Inferior parietal cortex (tissue), 1 donor: ENCODE measurements at regions not wholly inside any gene's neighbourhood (a gene's known extent, or its start where the extent isn't known, plus 50 kb on each side); places are given as distances from the start of the nearest gene placed in this dataset.
A peak's percentile ranks its signal among the peaks of the same experiment; 100 is the strongest.
"Not testable (repeated sequence)": the region's sequence is repeated elsewhere in the genome, so short reads cannot be mapped to it uniquely, and the experiment has no call there.

Source experiments
- DNase-seq: peaks from one replicate; pipeline ENCODE4 v3.0.0-alpha.2; 2016; ENCODE audit errors: extremely low spot score

DNA sequence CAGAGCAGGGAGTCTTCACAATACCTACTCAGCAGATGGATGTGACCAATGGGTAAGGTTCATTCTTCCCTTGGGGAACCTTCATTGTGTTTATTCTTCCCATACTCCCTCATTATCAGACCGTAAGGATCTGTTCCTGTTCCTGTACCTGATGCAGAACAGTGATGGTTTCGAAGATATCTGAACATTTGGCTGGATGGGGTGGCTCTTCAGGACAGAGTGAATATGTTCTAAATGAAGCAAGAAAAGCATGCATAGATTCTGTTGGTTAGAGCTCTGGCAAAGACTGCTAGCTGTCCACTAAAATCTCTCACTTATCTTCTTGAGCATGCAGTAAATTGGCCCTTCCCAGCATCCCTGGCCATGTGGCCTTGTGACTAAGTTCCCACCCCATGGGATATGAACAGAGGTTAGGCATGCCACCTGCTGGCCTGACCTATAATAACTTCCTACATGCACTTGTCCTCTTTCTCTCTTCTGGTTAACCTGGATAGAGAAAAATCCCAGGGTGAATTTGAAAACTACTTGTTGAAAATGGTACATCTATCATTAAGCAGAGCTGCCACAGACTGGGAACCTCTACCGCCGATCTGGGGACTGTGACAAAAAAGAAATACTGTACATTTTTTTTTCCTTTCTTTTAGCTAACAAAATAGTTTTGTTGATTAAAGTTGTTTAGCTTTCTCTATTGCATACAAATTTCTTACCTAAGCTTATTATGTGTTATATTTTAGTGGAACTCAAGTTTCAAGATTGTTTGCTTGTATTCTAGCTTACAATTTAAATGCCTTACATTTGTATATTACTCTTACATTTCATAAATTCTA lies 60.0 kb upstream of the BANK1 start:
- DNase-seq, result peak; percentile 40

DNA sequence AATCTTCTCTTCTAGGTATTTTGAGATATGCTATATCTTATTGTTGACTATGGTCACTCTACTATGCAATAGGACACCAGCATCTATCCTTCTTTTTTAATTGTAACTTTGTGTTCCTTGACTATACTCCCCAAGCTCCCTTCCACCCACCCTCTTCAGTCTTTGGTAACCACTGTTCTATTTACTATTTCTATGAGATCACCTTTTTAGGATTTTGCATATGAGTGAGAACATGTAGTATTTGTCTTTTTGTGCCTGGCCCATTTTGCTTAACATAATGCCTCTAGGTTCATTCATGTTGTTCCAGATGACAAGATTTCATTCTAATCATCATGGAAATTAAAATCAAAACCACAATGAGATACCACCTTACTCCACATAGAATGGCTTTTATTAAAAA lies 63.3 kb upstream of the BANK1 start:
- DNase-seq, result no peak

DNA sequence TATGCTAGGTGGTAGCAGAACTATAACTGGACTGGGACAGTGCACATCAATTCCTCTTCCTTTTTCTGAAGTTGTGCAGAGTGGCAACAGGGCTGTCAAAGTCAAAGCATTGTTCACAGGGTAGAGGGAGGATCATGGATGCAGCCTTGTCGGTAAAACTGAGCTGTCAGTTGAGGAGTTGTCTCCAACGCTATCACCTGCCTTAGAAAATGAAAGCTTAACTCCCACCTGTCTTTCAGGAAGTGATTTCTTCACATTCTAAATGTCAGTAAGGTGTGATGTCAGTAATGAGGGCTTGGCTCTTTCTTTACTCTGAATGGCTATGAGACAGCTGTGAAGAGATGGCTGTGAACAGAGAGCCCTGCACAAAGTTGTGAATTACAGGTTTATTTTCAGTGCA lies 66.4 kb upstream of the BANK1 start:
- no peak for DNase-seq

DNA sequence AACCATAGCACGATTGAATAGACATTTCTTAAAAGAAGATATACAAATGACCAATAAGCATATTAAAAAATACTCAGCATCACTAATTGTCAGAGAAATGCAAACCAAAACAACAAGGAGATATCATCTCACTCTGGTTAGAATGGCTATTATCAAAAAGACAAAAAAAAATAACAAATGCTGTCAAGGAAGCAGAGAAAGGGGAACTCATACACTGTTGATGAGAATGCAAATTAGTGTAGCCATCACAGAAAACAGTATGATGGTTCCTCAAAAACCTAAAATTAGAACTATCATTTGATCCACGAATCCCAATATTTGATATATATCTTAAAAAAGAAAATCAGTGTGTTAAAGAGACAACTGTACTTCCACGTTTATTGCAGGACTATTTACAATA lies 71.7 kb upstream of the BANK1 start:
- DNase-seq, result no peak

DNA sequence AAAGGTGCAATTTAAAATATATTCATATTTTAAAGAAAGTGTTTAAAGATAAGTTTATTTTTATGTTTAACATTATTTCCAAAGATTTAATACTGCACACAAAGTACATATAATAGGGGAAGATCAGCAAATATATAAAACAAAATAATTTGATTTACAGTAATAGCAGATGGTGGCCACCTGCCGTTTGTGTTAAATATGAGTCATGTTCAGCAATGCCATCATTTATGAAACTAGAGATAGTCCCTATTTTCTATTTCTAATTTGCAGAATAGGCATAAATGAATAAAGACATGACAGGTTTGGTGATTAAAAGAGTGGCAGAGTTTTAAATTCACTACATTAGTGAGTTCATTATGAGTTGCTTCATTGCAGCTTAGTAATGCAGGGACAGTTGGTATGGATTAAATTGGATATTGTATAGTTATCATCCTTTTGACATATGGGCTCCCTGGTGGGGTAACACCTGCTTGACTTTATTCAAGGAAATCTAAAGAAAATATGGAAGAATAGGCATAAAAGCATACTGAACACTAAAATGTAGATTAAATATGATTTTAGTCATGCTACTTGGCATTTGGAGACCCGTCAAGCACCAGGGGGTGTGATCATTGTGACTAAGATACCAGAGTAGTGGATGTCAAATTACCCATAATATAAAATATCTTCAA lies 78.8 kb upstream of the BANK1 start:
- DNase-seq, result no peak

DNA sequence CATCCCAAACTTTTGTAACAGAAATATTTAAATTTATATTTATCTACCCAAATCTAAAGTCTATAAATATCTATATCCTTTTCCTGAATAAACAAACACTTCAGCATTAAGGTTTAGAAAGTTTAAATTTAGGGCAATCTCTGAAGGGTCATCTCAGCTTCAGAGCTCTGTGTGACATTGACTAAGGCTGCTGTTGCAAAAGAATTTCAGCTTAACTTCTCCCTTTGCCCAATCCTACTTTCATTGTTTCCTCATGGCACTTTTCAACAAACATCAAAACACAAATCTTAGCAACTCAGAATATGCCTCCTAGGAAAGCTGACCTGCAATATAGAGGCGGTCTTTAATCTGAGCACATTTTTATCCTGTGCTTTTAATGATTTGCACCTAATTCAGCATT lies 79.7 kb upstream of the BANK1 start:
- DNase-seq, result no peak

DNA sequence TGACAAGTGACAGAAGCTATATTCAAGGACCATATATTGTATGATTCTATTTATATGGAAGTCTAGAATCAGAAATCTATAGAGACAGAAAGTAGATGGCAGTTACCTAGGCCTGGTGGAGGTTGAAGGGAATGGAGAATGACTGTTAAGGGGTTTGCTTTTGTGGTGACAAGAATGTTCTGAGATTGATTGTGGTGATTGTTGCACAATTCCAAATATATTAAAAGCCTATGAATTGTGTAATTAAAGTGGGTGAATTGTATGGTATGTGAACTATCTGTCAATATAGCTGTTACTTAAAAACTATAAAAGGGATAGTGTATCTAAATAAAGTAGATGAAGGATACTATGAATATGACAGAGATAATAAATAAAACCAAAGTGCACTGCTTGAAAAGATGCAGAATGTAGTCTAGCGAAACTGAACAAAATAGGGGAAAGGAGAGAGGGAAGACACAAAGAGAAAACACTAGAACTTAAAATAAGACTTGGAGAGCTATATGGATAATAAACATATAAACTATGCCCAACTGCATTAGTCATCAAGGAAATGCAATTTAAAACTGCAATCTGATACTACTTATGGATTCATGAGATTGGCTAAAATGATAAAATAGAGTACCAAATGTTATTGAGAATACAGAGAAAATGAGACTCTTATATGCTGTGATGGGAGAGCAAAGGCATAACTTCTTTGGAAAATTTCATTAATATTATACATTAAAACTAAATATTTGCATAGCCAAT lies 82.1 kb upstream of the BANK1 start:
- DNase-seq, result no peak

DNA sequence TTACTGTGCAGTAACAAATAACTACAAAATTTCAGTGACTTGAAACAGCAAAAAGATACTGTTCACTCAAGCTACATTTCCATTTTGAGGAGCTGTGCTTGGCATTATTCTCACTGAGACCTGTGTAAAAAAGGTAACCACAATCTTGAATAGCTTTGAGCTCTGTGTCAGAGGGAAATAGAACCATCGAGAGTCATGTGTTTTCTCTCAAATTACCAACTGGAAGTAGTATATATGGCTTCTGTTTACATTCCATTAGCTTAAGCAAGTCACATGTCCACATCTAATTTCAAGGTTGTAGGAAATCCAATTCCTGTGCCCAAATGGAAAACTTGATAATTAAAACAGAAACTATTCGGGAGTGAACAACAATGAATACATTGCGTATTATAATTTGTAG lies 82.9 kb upstream of the BANK1 start:
- DNase-seq, result no peak

DNA sequence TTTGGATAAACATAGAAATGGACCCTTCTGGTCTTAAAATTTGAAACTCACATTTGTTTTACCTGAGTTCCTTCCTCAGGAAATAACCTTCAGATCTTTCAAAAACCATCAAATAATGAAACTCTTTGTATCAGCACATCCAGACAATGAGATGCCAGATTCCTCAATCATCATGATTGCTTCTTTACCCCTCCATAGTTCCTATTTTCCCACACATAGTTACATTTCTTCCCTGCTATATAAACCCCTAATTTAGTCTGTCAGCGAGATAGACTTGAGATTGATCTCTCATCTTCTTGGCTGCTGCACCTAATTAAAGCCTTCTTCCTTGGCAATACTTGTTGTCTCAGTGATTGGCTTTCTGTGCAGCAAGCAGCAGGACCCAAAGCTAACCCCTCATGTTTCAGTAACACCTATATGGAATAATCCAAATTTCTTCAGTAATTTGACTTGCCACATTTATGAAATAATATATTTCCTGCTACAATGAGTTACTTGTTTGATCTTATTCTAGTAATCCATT lies 83.9 kb upstream of the BANK1 start:
- DNase-seq, result no peak

DNA sequence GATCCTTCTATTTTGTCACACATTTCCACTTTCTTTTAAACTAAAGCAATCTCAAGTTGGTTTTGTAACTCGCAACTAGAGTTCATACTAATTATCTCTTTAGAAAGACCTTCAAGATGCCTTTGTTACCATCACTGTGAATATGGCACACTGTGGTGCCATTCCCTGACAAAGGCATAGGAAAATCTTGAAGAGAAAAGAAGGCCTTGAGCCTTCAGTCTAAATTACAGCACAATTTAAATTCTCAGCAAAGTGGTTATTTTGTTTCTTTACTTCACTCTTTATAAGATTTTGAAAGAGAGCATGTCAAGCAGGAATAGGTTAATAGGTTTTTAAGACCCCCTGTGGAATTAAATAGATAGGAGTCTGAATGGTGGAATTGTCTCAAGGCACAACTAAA lies 89.0 kb upstream of the BANK1 start:
- DNase-seq, result no peak

DNA sequence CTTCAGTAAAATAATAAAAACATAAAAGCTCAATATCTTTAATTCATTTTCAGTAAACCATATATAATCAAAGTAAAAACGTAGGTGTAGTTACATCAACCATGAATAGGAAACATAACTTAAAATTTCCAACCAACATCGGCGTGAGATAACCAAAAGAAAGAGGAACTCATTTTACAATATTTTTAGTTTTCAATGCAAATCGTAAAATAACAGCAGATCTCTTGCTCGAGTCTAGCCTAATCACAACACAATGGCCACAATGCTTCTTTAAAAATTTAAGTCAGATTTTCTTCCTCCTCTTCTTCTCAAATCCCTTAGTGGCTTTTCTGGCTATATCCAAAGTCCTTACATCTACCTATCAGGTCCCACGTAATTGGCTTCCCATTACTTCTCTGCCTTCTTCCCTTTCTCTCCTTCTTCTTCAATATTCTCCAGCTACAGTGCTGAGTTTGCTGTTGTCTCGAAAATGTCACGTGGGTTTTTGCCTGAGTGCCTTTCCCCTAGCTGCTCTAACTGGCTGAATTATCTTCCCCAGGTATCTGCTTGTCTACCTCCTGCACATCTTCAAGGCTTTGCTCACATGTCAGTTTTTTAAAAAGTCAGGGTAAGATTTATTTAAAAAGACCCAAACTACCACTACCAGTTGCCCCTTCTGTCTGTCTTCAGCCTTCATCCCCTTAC lies 90.9 kb upstream of the BANK1 start:
- DNase-seq, result no peak

DNA sequence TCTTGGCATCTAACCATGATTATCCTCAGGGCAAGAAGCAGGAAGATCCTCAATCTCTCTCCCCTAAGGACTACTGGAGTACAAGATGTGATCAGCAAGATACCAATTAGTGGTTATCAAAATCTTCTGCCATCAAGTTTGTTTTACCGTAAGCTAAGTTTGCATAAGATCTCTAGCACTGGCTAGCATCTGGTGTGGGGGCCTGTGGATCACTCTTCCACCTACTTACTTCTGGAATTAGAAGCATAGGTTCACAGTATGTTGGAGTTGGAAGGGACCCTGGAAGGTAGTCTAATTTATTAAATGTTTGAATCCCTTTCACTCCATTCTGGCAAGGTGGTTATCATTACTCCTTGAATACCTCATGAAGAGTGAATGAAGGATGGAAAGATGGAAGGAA lies 93.3 kb upstream of the BANK1 start:
- peak; percentile 32 for DNase-seq

DNA sequence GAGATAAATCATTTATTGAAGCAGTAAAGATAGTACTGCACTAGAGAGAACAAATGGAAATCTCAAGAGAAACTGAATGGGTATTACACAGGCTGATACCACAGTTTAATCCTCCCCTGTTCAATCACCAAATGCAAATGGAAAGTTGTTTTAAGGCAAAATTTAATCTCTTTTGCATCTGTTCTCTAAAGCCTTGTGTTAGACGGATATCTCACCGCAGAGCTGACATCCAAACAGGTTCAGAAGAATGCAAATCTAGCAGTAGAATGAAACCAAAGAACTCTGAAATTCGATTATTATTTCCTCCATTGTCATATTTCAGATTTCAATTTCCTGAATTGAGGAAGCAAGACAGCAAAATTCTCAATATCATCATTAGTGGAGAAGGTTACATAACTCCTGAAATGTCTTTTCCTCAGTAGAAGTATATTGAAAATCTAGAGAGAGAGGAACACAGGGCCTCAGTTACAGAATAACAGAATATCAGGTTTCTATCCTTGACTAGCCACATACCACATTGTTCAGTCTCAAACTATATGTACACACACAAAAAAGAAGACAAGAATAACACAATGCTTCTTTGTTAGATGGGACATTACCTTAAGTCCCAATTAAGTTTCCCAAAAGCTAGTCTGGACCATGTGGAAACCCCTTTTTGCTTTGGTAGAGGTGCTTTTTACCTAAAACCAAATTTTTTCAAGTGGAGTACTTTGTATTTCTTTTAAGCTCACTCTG lies 94.1 kb upstream of the BANK1 start:
- no peak for DNase-seq

DNA sequence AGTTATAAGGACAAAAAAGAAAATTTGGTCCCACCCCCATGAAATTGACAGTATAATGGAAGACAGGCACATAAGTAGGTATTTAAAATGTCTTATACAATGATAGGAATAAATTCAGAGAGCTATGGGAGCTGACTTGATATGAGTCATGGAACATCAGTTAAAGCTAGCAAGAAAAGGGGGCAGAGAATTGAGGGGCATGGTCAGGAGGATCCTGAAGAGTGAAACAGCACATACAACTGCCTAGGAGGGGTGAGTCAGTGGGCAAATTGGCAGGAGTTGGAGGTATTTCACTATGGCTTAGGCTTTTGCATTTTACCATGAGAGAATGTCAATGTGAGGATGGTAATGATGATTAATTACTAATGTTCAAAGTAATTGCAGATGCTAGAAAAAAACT lies 95.4 kb upstream of the BANK1 start:
- no peak for DNase-seq

DNA sequence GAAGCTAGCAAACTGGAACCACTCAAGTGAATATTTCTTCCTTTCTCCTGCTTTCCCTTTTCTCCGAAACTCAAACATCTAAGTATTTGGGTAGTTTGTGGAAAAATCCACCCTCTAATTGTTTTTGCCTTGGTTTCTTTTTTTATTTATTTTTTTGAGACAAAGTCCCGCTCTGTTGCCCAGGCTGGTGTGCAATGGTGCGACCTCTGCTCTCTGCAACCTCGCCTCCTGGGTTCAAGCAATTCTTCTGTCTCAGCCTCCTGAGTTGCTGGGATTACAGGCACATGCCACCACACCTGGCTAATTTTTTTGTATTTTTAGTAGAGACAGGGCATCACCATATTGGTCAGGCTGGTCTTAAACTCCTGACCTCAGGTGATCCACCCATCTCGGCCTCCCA lies 96.1 kb upstream of the BANK1 start:
- not testable (repeated sequence) for DNase-seq

DNA sequence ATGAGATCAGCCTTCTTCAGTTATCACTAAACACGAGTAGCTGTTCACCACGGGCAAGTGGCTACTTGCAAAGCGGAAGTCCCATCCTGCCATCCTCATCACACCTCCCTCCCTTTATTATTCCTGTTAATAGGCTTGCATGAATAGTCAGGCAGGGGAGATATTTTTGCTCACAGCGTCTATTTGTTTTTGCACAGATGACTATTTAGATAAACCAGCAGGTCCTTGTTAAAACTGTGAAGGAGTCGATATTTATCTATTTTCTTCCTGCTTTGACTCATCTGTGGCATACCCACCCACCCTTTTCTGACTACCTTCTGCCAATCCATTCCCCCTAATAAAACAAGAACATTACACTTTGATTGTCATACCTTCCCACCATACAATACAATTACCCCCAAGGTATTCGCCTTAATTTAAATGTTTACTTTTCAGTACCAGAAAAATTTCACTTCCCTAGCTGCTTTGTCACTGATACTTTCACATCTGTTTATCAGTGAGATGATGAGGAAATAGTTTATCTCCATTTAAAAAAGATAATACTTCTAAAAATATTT lies 96.6 kb upstream of the BANK1 start:
- DNase-seq, result no peak

DNA sequence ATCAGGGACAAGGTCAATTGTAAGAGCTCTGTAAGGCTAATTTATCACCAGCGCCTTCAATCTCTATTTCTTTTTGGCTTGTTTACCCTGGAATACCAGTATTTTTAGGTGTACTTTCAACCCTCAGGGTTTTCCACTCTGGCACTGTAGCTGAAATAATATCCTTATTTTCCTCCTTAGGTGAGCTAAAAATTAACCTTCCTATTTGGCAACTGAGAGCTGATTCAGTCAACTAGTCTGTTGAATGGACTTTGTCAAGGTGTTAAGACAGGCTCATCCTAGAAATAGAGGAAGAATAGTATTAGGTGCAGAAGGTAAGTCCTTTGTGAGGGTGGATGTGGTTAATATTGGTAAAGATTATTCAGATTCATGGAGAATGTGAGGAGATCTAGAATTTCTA lies 101.3 kb upstream of the BANK1 start:
- DNase-seq, result no peak

DNA sequence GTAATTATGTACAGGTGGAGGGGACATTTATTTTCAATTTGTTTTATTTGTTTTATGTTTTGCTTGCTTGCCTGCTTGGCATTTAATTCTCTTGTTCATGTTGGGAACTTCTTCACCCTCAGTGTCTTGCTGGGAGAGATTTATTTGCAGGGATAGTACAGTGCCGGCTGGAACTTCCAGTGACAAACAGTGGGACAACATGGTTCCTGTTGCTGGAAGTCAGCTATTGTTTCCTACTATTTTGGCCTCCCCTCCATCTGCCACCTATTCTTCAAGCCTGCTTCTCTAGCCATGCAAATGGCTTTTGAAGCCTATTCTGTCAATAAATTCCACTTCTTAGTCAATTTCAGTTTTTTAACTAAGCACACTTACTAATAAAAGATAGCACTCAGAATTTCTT lies 105.4 kb upstream of the BANK1 start:
- DNase-seq, result no peak

DNA sequence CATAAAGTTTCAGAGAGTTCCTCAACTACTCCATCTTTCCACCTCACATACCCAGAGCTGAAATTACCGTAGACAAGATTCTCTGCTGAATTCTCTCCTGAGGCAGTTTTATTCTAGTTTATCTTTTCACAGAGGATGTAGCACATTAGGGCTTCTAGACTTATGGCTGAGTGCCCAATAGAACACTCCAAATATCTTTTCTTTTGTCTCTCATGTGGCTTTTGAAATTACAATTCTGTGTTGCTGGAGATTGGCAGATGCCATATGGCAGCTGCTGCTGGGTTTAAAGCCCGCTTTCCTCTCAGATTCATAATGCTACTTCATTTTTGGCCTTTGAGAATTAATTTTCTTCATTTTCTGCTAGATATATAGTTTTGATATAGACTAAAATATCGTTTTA lies 107.6 kb upstream of the BANK1 start:
- no peak for DNase-seq

DNA sequence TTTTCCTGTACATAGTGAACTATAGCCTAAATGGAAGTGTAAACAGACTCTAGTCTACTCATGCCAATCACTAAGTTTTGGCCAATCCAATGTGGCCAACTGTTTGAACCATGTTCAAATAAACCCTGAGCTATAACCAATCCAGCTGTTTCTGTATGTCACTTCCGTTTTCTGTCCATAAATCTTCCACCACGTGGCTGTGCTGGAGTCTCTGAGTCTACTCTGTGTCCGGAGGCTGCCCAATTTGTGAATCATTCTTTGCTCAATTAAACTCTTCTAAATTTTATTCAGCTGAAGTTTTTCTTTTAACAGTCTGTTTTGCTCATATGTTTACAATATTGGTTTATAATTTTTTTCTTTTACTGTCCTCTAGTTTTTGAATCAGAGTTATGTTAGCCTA lies 112.3 kb upstream of the BANK1 start:
- no peak for DNase-seq

DNA sequence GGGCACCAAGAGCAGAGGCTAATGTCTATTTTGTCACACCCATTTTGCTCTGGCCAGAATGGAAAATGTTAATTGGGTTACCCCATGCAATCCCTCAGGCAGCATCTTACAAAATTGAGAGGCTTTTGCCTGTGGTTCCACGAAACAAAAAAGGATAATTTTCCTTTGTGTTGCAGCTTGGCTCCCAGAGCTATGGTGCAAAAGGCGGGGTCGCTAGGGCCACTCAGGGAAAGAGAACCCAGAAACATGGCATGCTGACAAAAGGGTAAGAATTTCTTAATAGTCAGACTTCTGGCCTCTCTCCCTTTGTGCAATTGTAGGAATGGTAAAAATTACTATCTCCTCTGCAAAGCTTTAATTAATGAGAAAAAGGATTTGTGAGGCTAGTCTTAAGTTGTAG lies 119.6 kb upstream of the BANK1 start:
- no peak for DNase-seq
